Loucy (cell line): ENCODE measurements at regions not wholly inside any gene's neighbourhood (a gene's known extent, or its start where the extent isn't known, plus 50 kb on each side); places are given as distances from the start of the nearest gene placed in this dataset.

Experiments
- H2AFZ ChIP-seq: fragments of 200-600 bp; sonication (generic); 2 replicates; pipeline ENCODE4 v1.6.0; 2016; ENCODE audit warnings: antibody characterized with exemption, mild to moderate bottlenecking, low read length, moderate library complexity
- H3F3A ChIP-seq: fragments of 200-600 bp; 2 replicates; pipeline ENCODE4 v1.6.0; 2016; ENCODE audit warnings: antibody characterized with exemption, low read depth, mild to moderate bottlenecking
- H3K27me3 ChIP-seq: fragments of 200-600 bp; sonication (generic); 2 replicates; pipeline ENCODE4 v1.6.1; 2014; ENCODE audit warnings: low read length, mild to moderate bottlenecking; ENCODE audit not compliant: insufficient read depth, poor library complexity, severe bottlenecking
- H3K36me3 ChIP-seq: fragments of 200-600 bp; sonication (generic); 2 replicates; pipeline ENCODE4 v1.6.1; 2016; ENCODE audit warnings: low read length; ENCODE audit not compliant: insufficient read depth
- H3K4me1 ChIP-seq: fragments of 200-600 bp; sonication (generic); 2 replicates; pipeline ENCODE4 v1.5.1; 2014; ENCODE audit warnings: low read length, mild to moderate bottlenecking; ENCODE audit not compliant: insufficient read depth, poor library complexity, severe bottlenecking
- H3K4me2 ChIP-seq: fragments of 200-600 bp; sonication (generic); 2 replicates; pipeline ENCODE4 v1.6.0; 2014; ENCODE audit warnings: antibody characterized with exemption, low read length, low read depth, mild to moderate bottlenecking; ENCODE audit not compliant: poor library complexity, severe bottlenecking
- H3K4me3 ChIP-seq: fragments of 200-600 bp; sonication (generic); 2 replicates; pipeline ENCODE4 v1.5.1; 2014; ENCODE audit warnings: low read length, mild to moderate bottlenecking, mixed read lengths; ENCODE audit not compliant: poor library complexity, severe bottlenecking
- H3K79me2 ChIP-seq: fragments of 200-600 bp; sonication (generic); 2 replicates; pipeline ENCODE4 v1.6.1; 2014; ENCODE audit warnings: low read length; ENCODE audit not compliant: insufficient read depth
- H3K9ac ChIP-seq: fragments of 200-600 bp; sonication (generic); 2 replicates; pipeline ENCODE4 v1.6.0; 2014; ENCODE audit warnings: mild to moderate bottlenecking, low read depth, low read length, moderate library complexity; ENCODE audit not compliant: poor library complexity, severe bottlenecking
- H3K9me2 ChIP-seq: fragments of 200-600 bp; sonication (generic); replicated peaks from 2 replicates; pipeline ENCODE4 v1.6.1; 2016; ENCODE audit warnings: low read depth, low read length, mixed read lengths
- H3K9me3 ChIP-seq: fragments of 200-600 bp; sonication (generic); 2 replicates; pipeline ENCODE4 v1.6.1; 2014; ENCODE audit warnings: mild to moderate bottlenecking, antibody characterized with exemption, low read length, low read depth; ENCODE audit not compliant: insufficient read depth
- H4K20me1 ChIP-seq: fragments of 200-600 bp; sonication (generic); 2 replicates; pipeline ENCODE4 v1.6.0; 2014; ENCODE audit warnings: antibody characterized with exemption, low read length, mild to moderate bottlenecking; ENCODE audit not compliant: insufficient read depth, poor library complexity, severe bottlenecking
- EZH2phosphoT487 ChIP-seq: fragments of 200-600 bp; IDR thresholded peaks from 2 replicates; pipeline ENCODE4 v1.6.1; 2018; ENCODE audit warnings: antibody characterized with exemption, mild to moderate bottlenecking, moderate library complexity, borderline replicate concordance
- TF ChIP-seq, protein P1 (sequence below): fragments of 200-600 bp; sonication (generic); conservative IDR thresholded peaks from 2 replicates; pipeline ENCODE4 v1.5.1; 2014; ENCODE audit warnings: mild to moderate bottlenecking, antibody characterized with exemption, low read length

DNA sequence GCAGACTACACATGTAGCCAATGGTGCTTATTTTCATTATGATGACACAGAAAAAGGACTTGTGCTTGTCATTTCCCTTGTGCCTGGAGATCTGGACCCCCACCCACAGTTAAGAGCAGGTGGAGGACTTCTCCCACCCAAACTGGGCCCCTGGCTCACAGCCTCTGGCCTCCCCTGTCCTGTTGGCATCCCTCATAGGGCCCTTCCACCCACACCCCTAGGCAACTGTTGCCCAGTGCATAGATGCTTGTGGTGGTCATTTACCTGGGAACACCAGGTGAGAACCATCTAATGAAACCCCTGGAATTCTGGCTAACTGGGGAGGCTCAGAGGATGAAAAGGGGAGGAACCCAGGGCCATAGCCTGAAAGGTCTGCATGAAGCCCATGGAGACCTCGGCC lies 355.9 kb downstream of the BUD13 start:
- Histone ChIP-seq H3K4me3 (no peak overlapping the region), H3K4me1 (peaks cover 7% of the 10 kb centered on the region), H3K27me3 (no peaks in the 10 kb centered on the region), H4K20me1 (no peaks in the 10 kb centered on the region), H3K9me3 (no peaks in the 10 kb centered on the region), H3F3A (no peaks in the 10 kb centered on the region), H3K4me2 (no peak overlapping the region), H3K36me3 (no peaks in the 10 kb centered on the region), H3K9me2 (no peaks in the 10 kb centered on the region), H2AFZ (no peak overlapping the region), H3K79me2 (no peaks in the 10 kb centered on the region), H3K9ac (no peak overlapping the region)
- TF ChIP-seq EZH2phosphoT487, result no peak
- TF ChIP-seq, protein P1, sequence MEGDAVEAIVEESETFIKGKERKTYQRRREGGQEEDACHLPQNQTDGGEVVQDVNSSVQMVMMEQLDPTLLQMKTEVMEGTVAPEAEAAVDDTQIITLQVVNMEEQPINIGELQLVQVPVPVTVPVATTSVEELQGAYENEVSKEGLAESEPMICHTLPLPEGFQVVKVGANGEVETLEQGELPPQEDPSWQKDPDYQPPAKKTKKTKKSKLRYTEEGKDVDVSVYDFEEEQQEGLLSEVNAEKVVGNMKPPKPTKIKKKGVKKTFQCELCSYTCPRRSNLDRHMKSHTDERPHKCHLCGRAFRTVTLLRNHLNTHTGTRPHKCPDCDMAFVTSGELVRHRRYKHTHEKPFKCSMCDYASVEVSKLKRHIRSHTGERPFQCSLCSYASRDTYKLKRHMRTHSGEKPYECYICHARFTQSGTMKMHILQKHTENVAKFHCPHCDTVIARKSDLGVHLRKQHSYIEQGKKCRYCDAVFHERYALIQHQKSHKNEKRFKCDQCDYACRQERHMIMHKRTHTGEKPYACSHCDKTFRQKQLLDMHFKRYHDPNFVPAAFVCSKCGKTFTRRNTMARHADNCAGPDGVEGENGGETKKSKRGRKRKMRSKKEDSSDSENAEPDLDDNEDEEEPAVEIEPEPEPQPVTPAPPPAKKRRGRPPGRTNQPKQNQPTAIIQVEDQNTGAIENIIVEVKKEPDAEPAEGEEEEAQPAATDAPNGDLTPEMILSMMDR, result no peak

DNA sequence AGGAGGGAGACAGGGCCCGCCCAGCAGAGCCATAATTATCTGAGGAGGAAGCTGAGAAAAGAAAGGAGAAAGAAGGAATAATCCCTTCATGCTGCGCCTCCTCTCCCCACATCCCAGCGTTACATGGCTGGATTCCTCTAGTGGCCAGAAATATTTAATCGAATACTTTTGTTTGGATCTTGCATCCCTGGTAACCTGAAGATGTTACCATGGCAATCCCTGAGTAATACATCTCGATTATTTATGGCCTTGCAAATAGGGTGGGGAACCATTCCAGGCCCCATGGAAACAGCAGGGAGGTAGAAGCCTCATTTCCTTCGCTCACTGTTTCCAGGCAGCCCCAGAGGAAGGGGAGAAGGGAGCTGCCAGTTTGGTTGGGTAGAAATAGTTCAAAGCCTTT lies 357.7 kb downstream of the BUD13 start:
- no peaks in the 10 kb centered on the region for H3K36me3 ChIP-seq
- no peak overlapping the region for H2AFZ ChIP-seq
- H3K4me3 ChIP-seq, result no peak overlapping the region
- no peaks in the 10 kb centered on the region for H3K27me3 ChIP-seq
- no peak overlapping the region for H3K9ac ChIP-seq
- TF ChIP-seq, protein P1, result no peak
- no peak for TF ChIP-seq EZH2phosphoT487
- H3F3A ChIP-seq, result no peaks in the 10 kb centered on the region
- no peaks in the 10 kb centered on the region for H3K79me2 ChIP-seq
- no peak overlapping the region for H3K4me2 ChIP-seq
- H3K4me1 ChIP-seq, result no peaks in the 10 kb centered on the region
- H4K20me1 ChIP-seq, result no peaks in the 10 kb centered on the region
- no peaks in the 10 kb centered on the region for H3K9me3 ChIP-seq
- H3K9me2 ChIP-seq, result no peaks in the 10 kb centered on the region

DNA sequence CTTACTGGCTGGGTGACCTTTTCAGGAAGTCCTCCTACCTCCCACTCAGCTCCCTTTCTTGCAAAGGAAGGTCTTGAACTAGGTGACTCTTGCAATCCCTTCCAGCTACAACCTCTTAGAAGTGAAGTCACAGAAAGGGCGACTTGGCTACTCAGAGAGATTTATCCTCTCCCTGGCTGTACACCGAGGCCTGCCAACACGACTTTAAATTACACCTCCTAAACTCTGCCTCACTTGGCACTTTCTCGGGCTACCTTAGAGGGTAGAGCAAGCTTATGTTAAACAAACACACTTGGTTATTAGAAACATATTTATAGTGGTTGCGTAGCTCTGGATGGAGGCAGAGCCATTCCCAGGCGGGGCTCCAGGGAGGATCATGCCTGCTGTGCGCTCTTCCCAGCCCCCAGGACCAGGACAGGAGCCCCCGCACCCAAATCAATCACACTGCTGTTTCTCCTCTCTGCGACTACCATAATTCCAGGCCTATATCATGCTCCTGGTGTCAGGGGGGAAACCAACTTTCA lies 358.4 kb downstream of the BUD13 start:
- Histone ChIP-seq H3K4me1 (no peaks in the 10 kb centered on the region), H3K9me2 (no peaks in the 10 kb centered on the region), H3F3A (no peaks in the 10 kb centered on the region), H3K79me2 (no peaks in the 10 kb centered on the region), H2AFZ (no peak overlapping the region), H4K20me1 (no peaks in the 10 kb centered on the region), H3K9ac (no peak overlapping the region), H3K9me3 (no peaks in the 10 kb centered on the region), H3K27me3 (no peaks in the 10 kb centered on the region), H3K4me2 (no peak overlapping the region), H3K36me3 (no peaks in the 10 kb centered on the region), H3K4me3 (no peak overlapping the region)
- TF ChIP-seq EZH2phosphoT487, result no peak
- TF ChIP-seq, protein P1, result no peak
